Gastrocnemius medialis (tissue), 4 donors: ENCODE measurements at regions not wholly inside any gene's neighbourhood (a gene's known extent, or its start where the extent isn't known, plus 50 kb on each side); places are given as distances from the start of the nearest gene placed in this dataset.

Experiments
- POLR2A ChIP-seq, 2 donors: fragments of 450-650 bp; IDR thresholded peaks; one replicate each; pipeline ENCODE4 v1.6.1; 2017; ENCODE audit warnings: antibody characterized with exemption in 2 of 2, mild to moderate bottlenecking in 2 of 2, moderate library complexity in 2 of 2
- TF ChIP-seq, protein P1 (sequence below), 5 experiments: fragments of 450-650 bp in 3 of 5; fragments of 200-600 bp in 2 of 5; sonication (generic) in 2 of 5; IDR thresholded peaks in 4 of 5; conservative IDR thresholded peaks in 1 of 5; 1 replicate in 4 of 5; 2 replicates in 1 of 5; pipeline ENCODE4 v1.5.1; 2016 to 2019; ENCODE audit warnings: antibody characterized with exemption in 5 of 5, mild to moderate bottlenecking in 3 of 5, moderate library complexity in 3 of 5

DNA sequence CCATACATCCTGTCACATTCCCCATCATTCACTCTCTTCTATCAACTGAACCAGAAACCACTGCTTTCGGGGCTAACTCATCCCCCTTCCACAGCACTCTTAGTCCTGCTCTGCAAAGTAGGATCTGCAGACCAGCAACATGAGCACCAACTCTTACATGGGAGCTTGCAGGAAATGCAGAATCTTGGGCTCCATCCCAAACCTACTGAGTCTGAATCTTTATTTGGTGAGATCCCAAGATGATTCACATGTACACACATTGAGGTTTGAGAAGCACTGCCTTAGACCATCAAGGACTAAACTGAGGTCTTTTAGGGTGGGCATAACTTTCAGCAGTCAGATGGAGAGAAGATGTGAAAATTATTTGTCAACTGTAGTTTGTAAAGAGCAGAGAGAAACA lies 235.6 kb upstream of the EPHA4 start:
- no peak for TF ChIP-seq POLR2A (IDR thresholded peaks at IDR 0.05)
- TF ChIP-seq, protein P1, sequence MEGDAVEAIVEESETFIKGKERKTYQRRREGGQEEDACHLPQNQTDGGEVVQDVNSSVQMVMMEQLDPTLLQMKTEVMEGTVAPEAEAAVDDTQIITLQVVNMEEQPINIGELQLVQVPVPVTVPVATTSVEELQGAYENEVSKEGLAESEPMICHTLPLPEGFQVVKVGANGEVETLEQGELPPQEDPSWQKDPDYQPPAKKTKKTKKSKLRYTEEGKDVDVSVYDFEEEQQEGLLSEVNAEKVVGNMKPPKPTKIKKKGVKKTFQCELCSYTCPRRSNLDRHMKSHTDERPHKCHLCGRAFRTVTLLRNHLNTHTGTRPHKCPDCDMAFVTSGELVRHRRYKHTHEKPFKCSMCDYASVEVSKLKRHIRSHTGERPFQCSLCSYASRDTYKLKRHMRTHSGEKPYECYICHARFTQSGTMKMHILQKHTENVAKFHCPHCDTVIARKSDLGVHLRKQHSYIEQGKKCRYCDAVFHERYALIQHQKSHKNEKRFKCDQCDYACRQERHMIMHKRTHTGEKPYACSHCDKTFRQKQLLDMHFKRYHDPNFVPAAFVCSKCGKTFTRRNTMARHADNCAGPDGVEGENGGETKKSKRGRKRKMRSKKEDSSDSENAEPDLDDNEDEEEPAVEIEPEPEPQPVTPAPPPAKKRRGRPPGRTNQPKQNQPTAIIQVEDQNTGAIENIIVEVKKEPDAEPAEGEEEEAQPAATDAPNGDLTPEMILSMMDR (IDR thresholded peaks at IDR 0.05 in 4 of 5, conservative IDR thresholded peaks at IDR 0.05 in 1 of 5), result no peak
